ENCODE measurements at regions not wholly inside any gene's neighbourhood (a gene's known extent, or its start where the extent isn't known, plus 50 kb on each side); places are given as distances from the start of the nearest gene placed in this dataset.
"Not testable (repeated sequence)": the region's sequence is repeated elsewhere in the genome, so short reads cannot be mapped to it uniquely, and the experiment has no call there.

- WGBS, 2 donors, result 14% methylated on average over 1 of the region's 1 CpG
- Histone ChIP-seq H3K36me3 (ENCODE audit: control insufficient read depth in 1 of 2, insufficient read depth in 2 of 2, low read length in 1 of 2) (no peaks in the 10 kb centered on the region), H3K9me3 (ENCODE audit: control insufficient read depth, low read length) (no peaks in the 10 kb centered on the region), H3K27ac (ENCODE audit: low read depth in 1 of 2, low read length in 2 of 2) (no peak overlapping the region), H3K4me3 (ENCODE audit: low read length in 2 of 2) (no peak overlapping the region), H3K27me3 (ENCODE audit: control insufficient read depth in 1 of 2, insufficient read depth in 2 of 2, low read length in 1 of 2) (no peaks in the 10 kb centered on the region), H3K4me1 (ENCODE audit: control insufficient read depth in 1 of 2, insufficient read depth in 2 of 2, low read length in 2 of 2) (no peaks in the 10 kb centered on the region)
- intact Hi-C loops (cut with DNase I), result no loop called here
- no peak for ATAC-seq (ENCODE audit: low FRiP score)
- no peak for DNase-seq
These were observed 122.2 kb upstream of the PRKG2 start for GRCh38 chr4:81337211-81337610.

- H3K9me3 ChIP-seq (ENCODE audit: control insufficient read depth, low read length), result no peaks in the 10 kb centered on the region
- no peak overlapping the region for H3K27ac ChIP-seq (ENCODE audit: low read depth in 1 of 2, low read length in 2 of 2)
- intact Hi-C loops (cut with DNase I), result no loop called here
- WGBS, 2 donors, result 50 to 56% methylated on average over 5 of the region's 5 CpGs
- H3K4me1 ChIP-seq (ENCODE audit: control insufficient read depth in 1 of 2, insufficient read depth in 2 of 2, low read length in 2 of 2), result no peaks in the 10 kb centered on the region
- H3K4me3 ChIP-seq (ENCODE audit: low read length in 2 of 2), result no peak overlapping the region
- H3K36me3 ChIP-seq (ENCODE audit: control insufficient read depth in 1 of 2, insufficient read depth in 2 of 2, low read length in 1 of 2), result no peaks in the 10 kb centered on the region
- ATAC-seq (ENCODE audit: low FRiP score) (no peak), DNase-seq (no peak)
- H3K27me3 ChIP-seq (ENCODE audit: control insufficient read depth in 1 of 2, insufficient read depth in 2 of 2, low read length in 1 of 2), result no peaks in the 10 kb centered on the region
These were observed 120.3 kb upstream of the PRKG2 start for GRCh38 chr4:81335122-81335912.

- WGBS, 2 donors, result 34 to 80% methylated on average over 1 of the region's 1 CpG
- H3K27me3 ChIP-seq (ENCODE audit: control insufficient read depth in 1 of 2, insufficient read depth in 2 of 2, low read length in 1 of 2), result no peaks in the 10 kb centered on the region
These were observed 115.0 kb upstream of the PRKG2 start for GRCh38 chr4:81330018-81330417.

GRCh38 chr4:81326581-81326980 is 111.6 kb upstream of the PRKG2 start:
- intact Hi-C loops (cut with DNase I), result no loop called here

More at GRCh38 chr4:81330018-81330417, 115.0 kb upstream of the PRKG2 start:
- H3K27ac ChIP-seq (ENCODE audit: low read depth in 1 of 2, low read length in 2 of 2), result no peak overlapping the region
- H3K4me1 ChIP-seq (ENCODE audit: control insufficient read depth in 1 of 2, insufficient read depth in 2 of 2, low read length in 2 of 2), result no peaks in the 10 kb centered on the region
- intact Hi-C loops (cut with DNase I), result no loop called here
- no peak for DNase-seq
- H3K9me3 ChIP-seq (ENCODE audit: control insufficient read depth, low read length), result no peaks in the 10 kb centered on the region
- no peaks in the 10 kb centered on the region for H3K36me3 ChIP-seq (ENCODE audit: control insufficient read depth in 1 of 2, insufficient read depth in 2 of 2, low read length in 1 of 2)
- ATAC-seq (ENCODE audit: low FRiP score), result no peak
- H3K4me3 ChIP-seq (ENCODE audit: low read length in 2 of 2), result no peak overlapping the region

GRCh38 chr4:81324594-81324993 is 109.6 kb upstream of the PRKG2 start:
- WGBS, 2 donors, result 79 to 81% methylated on average over 3 of the region's 3 CpGs
- H3K9me3 ChIP-seq (ENCODE audit: control insufficient read depth, low read length); H3K27me3 ChIP-seq (ENCODE audit: control insufficient read depth in 1 of 2, insufficient read depth in 2 of 2, low read length in 1 of 2); DNase-seq; H3K4me3 ChIP-seq (ENCODE audit: low read length in 2 of 2); ATAC-seq (ENCODE audit: low FRiP score); H3K36me3 ChIP-seq (ENCODE audit: control insufficient read depth in 1 of 2, insufficient read depth in 2 of 2, low read length in 1 of 2); H3K27ac ChIP-seq (ENCODE audit: low read depth in 1 of 2, low read length in 2 of 2); H3K4me1 ChIP-seq (ENCODE audit: control insufficient read depth in 1 of 2, insufficient read depth in 2 of 2, low read length in 2 of 2); intact Hi-C loops (cut with DNase I): not testable (repeated sequence)

More at GRCh38 chr4:81326581-81326980, 111.6 kb upstream of the PRKG2 start:
- H3K9me3 ChIP-seq (ENCODE audit: control insufficient read depth, low read length), result no peaks in the 10 kb centered on the region
- no peak overlapping the region for H3K27ac ChIP-seq (ENCODE audit: low read depth in 1 of 2, low read length in 2 of 2)
- WGBS, 2 donors, result 51% methylated on average over 3 of the region's 3 CpGs
- no peaks in the 10 kb centered on the region for H3K36me3 ChIP-seq (ENCODE audit: control insufficient read depth in 1 of 2, insufficient read depth in 2 of 2, low read length in 1 of 2)
- DNase-seq, result no peak
- H3K4me3 ChIP-seq (ENCODE audit: low read length in 2 of 2), result no peak overlapping the region
- no peaks in the 10 kb centered on the region for H3K4me1 ChIP-seq (ENCODE audit: control insufficient read depth in 1 of 2, insufficient read depth in 2 of 2, low read length in 2 of 2)
- no peaks in the 10 kb centered on the region for H3K27me3 ChIP-seq (ENCODE audit: control insufficient read depth in 1 of 2, insufficient read depth in 2 of 2, low read length in 1 of 2)
- no peak for ATAC-seq (ENCODE audit: low FRiP score)

- ATAC-seq (ENCODE audit: low FRiP score), result no peak
- no peak overlapping the region for H3K4me3 ChIP-seq (ENCODE audit: low read length in 2 of 2)
- DNase-seq, result no peak
- WGBS, 2 donors, result 91 to 94% methylated on average over 1 of the region's 1 CpG
- H3K36me3 ChIP-seq (ENCODE audit: control insufficient read depth in 1 of 2, insufficient read depth in 2 of 2, low read length in 1 of 2), result no peaks in the 10 kb centered on the region
- no peaks in the 10 kb centered on the region for H3K4me1 ChIP-seq (ENCODE audit: control insufficient read depth in 1 of 2, insufficient read depth in 2 of 2, low read length in 2 of 2)
- intact Hi-C loops (cut with DNase I), result no loop called here
- no peak overlapping the region for H3K27ac ChIP-seq (ENCODE audit: low read depth in 1 of 2, low read length in 2 of 2)
- H3K9me3 ChIP-seq (ENCODE audit: control insufficient read depth, low read length), result no peaks in the 10 kb centered on the region
- H3K27me3 ChIP-seq (ENCODE audit: control insufficient read depth in 1 of 2, insufficient read depth in 2 of 2, low read length in 1 of 2), result no peaks in the 10 kb centered on the region
These were observed 104.6 kb upstream of the PRKG2 start for GRCh38 chr4:81319657-81320056.

GRCh38 chr4:81314897-81315470 is 100.0 kb upstream of the PRKG2 start:
- DNase-seq, result no peak
- Histone ChIP-seq H3K27me3 (ENCODE audit: control insufficient read depth in 1 of 2, insufficient read depth in 2 of 2, low read length in 1 of 2) (no peaks in the 10 kb centered on the region), H3K27ac (ENCODE audit: low read depth in 1 of 2, low read length in 2 of 2) (no peak overlapping the region)

GRCh38 chr4:81314196-81314896 is 99.3 kb upstream of the PRKG2 start:
- ATAC-seq (ENCODE audit: low FRiP score), result no peak
- WGBS, 2 donors, result 43 to 45% methylated on average over 6 of the region's 6 CpGs

More at GRCh38 chr4:81314897-81315470, 100.0 kb upstream of the PRKG2 start:
- intact Hi-C loops (cut with DNase I), result no loop called here
- Histone ChIP-seq H3K4me3 (ENCODE audit: low read length in 2 of 2) (no peak overlapping the region), H3K9me3 (ENCODE audit: control insufficient read depth, low read length) (no peaks in the 10 kb centered on the region), H3K4me1 (ENCODE audit: control insufficient read depth in 1 of 2, insufficient read depth in 2 of 2, low read length in 2 of 2) (no peaks in the 10 kb centered on the region), H3K36me3 (ENCODE audit: control insufficient read depth in 1 of 2, insufficient read depth in 2 of 2, low read length in 1 of 2) (no peaks in the 10 kb centered on the region)
- WGBS, 2 donors, result 27 to 33% methylated on average over 3 of the region's 3 CpGs
- ATAC-seq (ENCODE audit: low FRiP score), result no peak

More at GRCh38 chr4:81314196-81314896, 99.3 kb upstream of the PRKG2 start:
- Histone ChIP-seq H3K27ac (ENCODE audit: low read depth in 1 of 2, low read length in 2 of 2) (no peak overlapping the region), H3K9me3 (ENCODE audit: control insufficient read depth, low read length) (no peaks in the 10 kb centered on the region), H3K4me3 (ENCODE audit: low read length in 2 of 2) (no peak overlapping the region), H3K27me3 (ENCODE audit: control insufficient read depth in 1 of 2, insufficient read depth in 2 of 2, low read length in 1 of 2) (no peaks in the 10 kb centered on the region), H3K4me1 (ENCODE audit: control insufficient read depth in 1 of 2, insufficient read depth in 2 of 2, low read length in 2 of 2) (no peaks in the 10 kb centered on the region), H3K36me3 (ENCODE audit: control insufficient read depth in 1 of 2, insufficient read depth in 2 of 2, low read length in 1 of 2) (no peaks in the 10 kb centered on the region)
- intact Hi-C loops (cut with DNase I), result no loop called here
- DNase-seq, result no peak

All from aorta (tissue), 5 donors.